ENCODE measurements at regions not wholly inside any gene's neighbourhood (a gene's known extent, or its start where the extent isn't known, plus 50 kb on each side); places are given as distances from the start of the nearest gene placed in this dataset.

- intact Hi-C loops (cut with micrococcal nuclease; ENCODE audit: unreplicated experiment) = no loop called here
These were observed 394.4 kb downstream of the INSC start for GRCh38 chr11:15509082-15509481.

GRCh38 chr11:15519124-15519791 lies 404.5 kb downstream of the INSC start:
- Histone ChIP-seq H3K4me1 (ENCODE audit: insufficient read depth, low read length, poor library complexity, severe bottlenecking) (no peaks in the 10 kb centered on the region), H3K27ac (ENCODE audit: low read depth, low read length, poor library complexity, severe bottlenecking) (no peak overlapping the region), H3K4me3 (ENCODE audit: low read depth, low read length, poor library complexity, severe bottlenecking) (no peak overlapping the region), H3K9me3 (ENCODE audit: low read depth, low read length, poor library complexity, severe bottlenecking) (no peaks in the 10 kb centered on the region), H3K36me3 (ENCODE audit: insufficient read depth, low read length, poor library complexity, severe bottlenecking) (no peaks in the 10 kb centered on the region), H3K27me3 (replicated peaks; ENCODE audit: insufficient read depth, low read depth, low read length, poor library complexity) (no peaks in the 10 kb centered on the region)
- ChIA-PET POLR2A (ENCODE audit: low non-redundant PET) (no interaction called here), CTCF (no interaction called here)
- intact Hi-C loops (cut with micrococcal nuclease; ENCODE audit: unreplicated experiment) = no loop called here
- DNase-seq (ENCODE audit: low spot score) = no peak
- no peak for TF ChIP-seq CTCF (conservative IDR thresholded peaks at IDR 0.05; ENCODE audit: low read depth, low read length)
- no peak for TF ChIP-seq EZH2 (IDR thresholded peaks at IDR 0.05; ENCODE audit: borderline replicate concordance, low read depth, low read length, poor library complexity, severe bottlenecking)
- BruUV-seq (replicated peaks) = no TSS peak

More at GRCh38 chr11:15509082-15509481, 394.4 kb downstream of the INSC start:
- ChIA-PET POLR2A (ENCODE audit: low non-redundant PET) (no interaction called here), CTCF (no interaction called here)
- TF ChIP-seq CTCF (conservative IDR thresholded peaks at IDR 0.05; ENCODE audit: low read depth, low read length) (no peak), EZH2 (IDR thresholded peaks at IDR 0.05; ENCODE audit: borderline replicate concordance, low read depth, low read length, poor library complexity, severe bottlenecking) (no peak)
- no peaks in the 10 kb centered on the region for H3K4me1 ChIP-seq (ENCODE audit: insufficient read depth, low read length, poor library complexity, severe bottlenecking)
- no peaks in the 10 kb centered on the region for H3K9me3 ChIP-seq (ENCODE audit: low read depth, low read length, poor library complexity, severe bottlenecking)
- H3K27me3 ChIP-seq (replicated peaks; ENCODE audit: insufficient read depth, low read depth, low read length, poor library complexity) = no peaks in the 10 kb centered on the region
- BruUV-seq (replicated peaks) = no TSS peak
- no peaks in the 10 kb centered on the region for H3K36me3 ChIP-seq (ENCODE audit: insufficient read depth, low read length, poor library complexity, severe bottlenecking)
- no peak overlapping the region for H3K4me3 ChIP-seq (ENCODE audit: low read depth, low read length, poor library complexity, severe bottlenecking)
- no peak overlapping the region for H3K27ac ChIP-seq (ENCODE audit: low read depth, low read length, poor library complexity, severe bottlenecking)
- no peak for DNase-seq (ENCODE audit: low spot score)

GRCh38 chr11:15519911-15520310 lies 405.2 kb downstream of the INSC start:
- no peaks in the 10 kb centered on the region for H3K36me3 ChIP-seq (ENCODE audit: insufficient read depth, low read length, poor library complexity, severe bottlenecking)
- no TSS peak for BruUV-seq (replicated peaks)

More at GRCh38 chr11:15519911-15520310, 405.2 kb downstream of the INSC start:
- intact Hi-C loops (cut with micrococcal nuclease; ENCODE audit: unreplicated experiment) = no loop called here
- Histone ChIP-seq H3K27ac (ENCODE audit: low read depth, low read length, poor library complexity, severe bottlenecking) (no peak overlapping the region), H3K27me3 (replicated peaks; ENCODE audit: insufficient read depth, low read depth, low read length, poor library complexity) (no peaks in the 10 kb centered on the region), H3K9me3 (ENCODE audit: low read depth, low read length, poor library complexity, severe bottlenecking) (no peaks in the 10 kb centered on the region), H3K4me1 (ENCODE audit: insufficient read depth, low read length, poor library complexity, severe bottlenecking) (no peaks in the 10 kb centered on the region), H3K4me3 (ENCODE audit: low read depth, low read length, poor library complexity, severe bottlenecking) (no peak overlapping the region)
- ChIA-PET POLR2A (ENCODE audit: low non-redundant PET) (no interaction called here), CTCF (no interaction called here)
- TF ChIP-seq EZH2 (IDR thresholded peaks at IDR 0.05; ENCODE audit: borderline replicate concordance, low read depth, low read length, poor library complexity, severe bottlenecking) (no peak), CTCF (conservative IDR thresholded peaks at IDR 0.05; ENCODE audit: low read depth, low read length) (no peak)
- no peak for DNase-seq (ENCODE audit: low spot score)
